Fibroblast of lung (primary cell): ENCODE measurements at regions not wholly inside any gene's neighbourhood (a gene's known extent, or its start where the extent isn't known, plus 50 kb on each side); places are given as distances from the start of the nearest gene placed in this dataset.

Experiments
- DNase-seq, 2 donors: peaks; one replicate each; pipeline versions ENCODE4 v3.0.0 to v3.0.0-alpha.2; 2010; ENCODE audit warnings: low read depth in 2 of 2
- H2AFZ ChIP-seq: 2 replicates; pipeline ENCODE4 v1.5.1; 2012; ENCODE audit warnings: low read length, control low read depth, inconsistent platforms
- H3K27ac ChIP-seq: 2 replicates; pipeline ENCODE4 v1.5.1; 2011; ENCODE audit warnings: low read length, control low read depth; ENCODE audit not compliant: insufficient read depth
- H3K27me3 ChIP-seq: 2 replicates; pipeline ENCODE4 v1.5.1; 2011; ENCODE audit warnings: mild to moderate bottlenecking, low read length; ENCODE audit not compliant: control insufficient read depth, insufficient read depth
- H3K36me3 ChIP-seq: 2 replicates; pipeline ENCODE4 v1.5.1; 2011; ENCODE audit warnings: low read length; ENCODE audit not compliant: control insufficient read depth, insufficient read depth
- H3K4me1 ChIP-seq: 2 replicates; pipeline ENCODE4 v1.5.1; 2011; ENCODE audit warnings: low read length; ENCODE audit not compliant: control insufficient read depth, insufficient read depth; ENCODE audit errors: extremely low read depth
- H3K4me2 ChIP-seq: 2 replicates; pipeline ENCODE4 v1.5.1; 2011; ENCODE audit warnings: low read length, control low read depth; ENCODE audit not compliant: insufficient read depth; ENCODE audit errors: extremely low read depth
- H3K4me3 ChIP-seq, 4 experiments: fragments of 200-600 bp in 1 of 4; sonication (generic) in 1 of 4; replicated peaks in 1 of 4; 2 replicates each; pipeline ENCODE4 v1.5.1; 2011 to 2016; ENCODE audit warnings: low read length in 4 of 4, low read depth in 3 of 4, mild to moderate bottlenecking in 3 of 4, control low read depth in 2 of 4, inconsistent platforms in 1 of 4, mixed read lengths in 1 of 4; ENCODE audit not compliant: insufficient read depth in 1 of 4; ENCODE audit errors: control extremely low read depth in 1 of 4
- H3K79me2 ChIP-seq: 2 replicates; pipeline ENCODE4 v1.5.1; 2012; ENCODE audit warnings: mild to moderate bottlenecking, low read length, inconsistent platforms; ENCODE audit not compliant: control insufficient read depth, insufficient read depth
- H3K9ac ChIP-seq: 2 replicates; pipeline ENCODE4 v1.5.1; 2011; ENCODE audit warnings: mild to moderate bottlenecking, low read length, control low read depth; ENCODE audit not compliant: insufficient read depth
- H3K9me3 ChIP-seq: 2 replicates; pipeline ENCODE4 v1.5.1; 2012; ENCODE audit warnings: low read depth, low read length; ENCODE audit not compliant: control insufficient read depth, insufficient read depth
- H4K20me1 ChIP-seq: 2 replicates; pipeline ENCODE4 v1.5.1; 2011; ENCODE audit warnings: low read length; ENCODE audit not compliant: control insufficient read depth, insufficient read depth; ENCODE audit errors: extremely low read depth
- EZH2 ChIP-seq: IDR thresholded peaks from 2 replicates; pipeline ENCODE4 v1.5.1; 2012; ENCODE audit warnings: low read length, control low read depth, mild to moderate bottlenecking; ENCODE audit errors: missing control alignments
- TF ChIP-seq, protein P1 (sequence below), 2 donors: IDR thresholded peaks in 1 of 2; conservative IDR thresholded peaks in 1 of 2; 1 replicate in 1 of 2; 2 replicates in 1 of 2; pipeline ENCODE4 v1.5.1; 2011 to 2012; ENCODE audit warnings: low read length in 2 of 2, control low read depth in 1 of 2, inconsistent platforms in 1 of 2, low read depth in 1 of 2, mild to moderate bottlenecking in 1 of 2

DNA sequence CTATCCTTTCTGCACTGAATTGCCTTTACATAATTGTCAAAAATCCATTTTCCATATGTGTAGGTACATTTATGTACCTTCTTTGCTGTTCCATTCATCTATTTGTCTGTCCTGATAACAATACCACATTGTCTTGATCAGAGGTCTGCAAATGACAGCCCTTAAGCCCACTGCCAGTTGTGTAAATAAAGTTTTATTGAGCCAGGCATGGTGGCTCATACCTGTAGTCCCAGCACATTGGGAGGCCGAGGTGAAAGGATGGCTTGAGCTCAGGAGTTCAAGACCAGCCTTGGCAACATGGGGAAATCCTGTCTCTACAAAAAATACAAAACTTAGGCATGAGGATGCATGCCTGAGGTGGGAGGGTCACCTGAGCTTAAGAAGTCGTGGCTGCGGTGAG, 121.0 kb downstream of the TFCP2L1 start:
- TF ChIP-seq, protein P1, sequence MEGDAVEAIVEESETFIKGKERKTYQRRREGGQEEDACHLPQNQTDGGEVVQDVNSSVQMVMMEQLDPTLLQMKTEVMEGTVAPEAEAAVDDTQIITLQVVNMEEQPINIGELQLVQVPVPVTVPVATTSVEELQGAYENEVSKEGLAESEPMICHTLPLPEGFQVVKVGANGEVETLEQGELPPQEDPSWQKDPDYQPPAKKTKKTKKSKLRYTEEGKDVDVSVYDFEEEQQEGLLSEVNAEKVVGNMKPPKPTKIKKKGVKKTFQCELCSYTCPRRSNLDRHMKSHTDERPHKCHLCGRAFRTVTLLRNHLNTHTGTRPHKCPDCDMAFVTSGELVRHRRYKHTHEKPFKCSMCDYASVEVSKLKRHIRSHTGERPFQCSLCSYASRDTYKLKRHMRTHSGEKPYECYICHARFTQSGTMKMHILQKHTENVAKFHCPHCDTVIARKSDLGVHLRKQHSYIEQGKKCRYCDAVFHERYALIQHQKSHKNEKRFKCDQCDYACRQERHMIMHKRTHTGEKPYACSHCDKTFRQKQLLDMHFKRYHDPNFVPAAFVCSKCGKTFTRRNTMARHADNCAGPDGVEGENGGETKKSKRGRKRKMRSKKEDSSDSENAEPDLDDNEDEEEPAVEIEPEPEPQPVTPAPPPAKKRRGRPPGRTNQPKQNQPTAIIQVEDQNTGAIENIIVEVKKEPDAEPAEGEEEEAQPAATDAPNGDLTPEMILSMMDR (conservative IDR thresholded peaks at IDR 0.05 in 1 of 2, IDR thresholded peaks at IDR 0.05 in 1 of 2; ENCODE audit: low read depth in 1 of 2, low read length in 2 of 2) = no peak
- no peak overlapping the region for H3K27ac ChIP-seq
- H2AFZ ChIP-seq = no peak overlapping the region
- DNase-seq = no peak
- no peak overlapping the region for H3K4me2 ChIP-seq
- no peaks in the 10 kb centered on the region for H3K9me3 ChIP-seq
- H3K36me3 ChIP-seq = no peaks in the 10 kb centered on the region
- H3K9ac ChIP-seq = no peak overlapping the region
- H3K4me3 ChIP-seq = no peak overlapping the region
- H3K27me3 ChIP-seq = no peaks in the 10 kb centered on the region
- H3K79me2 ChIP-seq = no peaks in the 10 kb centered on the region
- no peaks in the 10 kb centered on the region for H4K20me1 ChIP-seq
- H3K4me1 ChIP-seq = no peaks in the 10 kb centered on the region

DNA sequence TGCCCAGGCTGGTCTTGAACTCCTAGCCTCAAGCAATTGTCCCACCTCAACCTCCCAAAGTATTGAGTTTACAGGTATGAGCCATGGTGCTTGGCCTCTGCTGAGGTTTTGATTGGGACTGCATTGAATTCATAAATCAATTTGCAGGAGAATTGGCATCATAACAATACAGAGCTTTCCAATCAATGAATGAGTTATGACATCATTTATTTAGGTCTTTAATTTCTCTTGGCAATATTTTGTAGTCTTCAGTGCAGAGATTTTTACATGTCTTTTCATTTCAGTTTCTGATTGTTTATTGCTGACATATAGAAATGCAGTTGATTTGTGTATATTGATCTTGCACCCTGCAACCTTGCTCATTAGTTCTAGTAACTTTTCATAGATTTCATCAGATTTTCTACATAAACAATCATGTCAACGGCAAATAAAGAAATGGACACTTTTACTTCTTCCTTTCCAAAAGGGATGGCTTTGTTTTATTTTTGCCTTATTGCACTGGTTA, 119.9 kb downstream of the TFCP2L1 start:
- H3K4me3 ChIP-seq = no peak overlapping the region
- no peaks in the 10 kb centered on the region for H3K9me3 ChIP-seq
- no peaks in the 10 kb centered on the region for H3K4me1 ChIP-seq
- no peak overlapping the region for H2AFZ ChIP-seq
- no peaks in the 10 kb centered on the region for H3K36me3 ChIP-seq
- H3K27me3 ChIP-seq = no peaks in the 10 kb centered on the region
- no peaks in the 10 kb centered on the region for H3K79me2 ChIP-seq
- no peak overlapping the region for H3K27ac ChIP-seq
- DNase-seq = no peak
- H3K9ac ChIP-seq = no peak overlapping the region
- H3K4me2 ChIP-seq = no peak overlapping the region
- H4K20me1 ChIP-seq = no peaks in the 10 kb centered on the region
- no peak for TF ChIP-seq EZH2
- TF ChIP-seq, protein P1 (conservative IDR thresholded peaks at IDR 0.05 in 1 of 2, IDR thresholded peaks at IDR 0.05 in 1 of 2; ENCODE audit: low read depth in 1 of 2, low read length in 2 of 2) = no peak
